H1 (cell line): ENCODE measurements at regions not wholly inside any gene's neighbourhood (a gene's known extent, or its start where the extent isn't known, plus 50 kb on each side); places are given as distances from the start of the nearest gene placed in this dataset.

Experiments
- CTCF ChIP-seq, 3 experiments: IDR thresholded peaks; 1 replicate in 2 of 3; 2 replicates in 1 of 3; pipeline versions ENCODE4 v1.5.1 to v1.6.1; 2011; ENCODE audit warnings: low read length in 3 of 3, mild to moderate bottlenecking in 3 of 3, inconsistent platforms in 2 of 3, low read depth in 1 of 3, moderate library complexity in 1 of 3; ENCODE audit not compliant: insufficient read depth in 1 of 3; ENCODE audit errors: control extremely low read depth in 1 of 3
- JUND ChIP-seq: IDR thresholded peaks from 2 replicates; pipeline ENCODE4 v1.6.1; 2011; ENCODE audit warnings: mild to moderate bottlenecking, improper control_type of control experiment, low read length
- PHF8 ChIP-seq: fragments of 200-600 bp; sonication (generic); conservative IDR thresholded peaks from 2 replicates; pipeline ENCODE4 v1.7.1; 2012; ENCODE audit warnings: low read depth, mild to moderate bottlenecking, inconsistent platforms, low read length, moderate library complexity
- ZNF274 ChIP-seq: IDR thresholded peaks from 2 replicates; pipeline ENCODE4 v1.7.0; 2012; ENCODE audit warnings: low read length, borderline replicate concordance; ENCODE audit errors: extremely low read depth

- TF ChIP-seq CTCF (IDR thresholded peaks at IDR 0.05; ENCODE audit: control extremely low read depth in 1 of 3, insufficient read depth in 1 of 3, low read depth in 1 of 3, low read length in 3 of 3) (no peak), ZNF274 (no peak), JUND (no peak), PHF8 (no peak)
Measured at GRCh38 chr5:164431634-164432304, 926.4 kb downstream of the MAT2B start (continued).
